HG03571 (cell line): ENCODE measurements at regions not wholly inside any gene's neighbourhood (a gene's known extent, or its start where the extent isn't known, plus 50 kb on each side); places are given as distances from the start of the nearest gene placed in this dataset.
"Not testable (repeated sequence)": the region's sequence is repeated elsewhere in the genome, so short reads cannot be mapped to it uniquely, and the experiment has no call there.

ENCODE experiments used
- ATAC-seq: cut with Tn5 transposase; IDR thresholded peaks from one replicate; pipeline ENCODE4 v1.9.1; 2021; ENCODE audit not compliant: unreplicated experiment

DNA sequence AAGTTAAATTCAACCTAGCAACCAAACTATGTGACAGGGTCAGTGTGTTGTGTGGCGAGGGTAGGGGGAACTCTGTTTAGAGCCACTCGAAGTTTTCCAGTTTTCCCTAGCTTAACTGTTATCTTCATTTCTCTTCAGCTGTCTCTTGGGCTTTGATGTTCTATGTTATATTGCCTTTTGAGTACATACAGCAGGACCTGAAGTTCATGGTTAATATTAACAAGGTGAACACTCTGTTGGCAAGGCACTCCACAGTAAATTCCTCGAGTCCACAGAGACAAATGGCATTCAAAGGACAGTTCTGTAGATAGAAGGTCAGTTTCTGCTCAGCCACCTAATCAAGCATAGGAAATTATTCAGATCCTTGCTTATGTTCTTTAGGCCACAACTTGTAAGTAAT lies 147.9 kb upstream of the DPH6 start:
- ATAC-seq = no peak

DNA sequence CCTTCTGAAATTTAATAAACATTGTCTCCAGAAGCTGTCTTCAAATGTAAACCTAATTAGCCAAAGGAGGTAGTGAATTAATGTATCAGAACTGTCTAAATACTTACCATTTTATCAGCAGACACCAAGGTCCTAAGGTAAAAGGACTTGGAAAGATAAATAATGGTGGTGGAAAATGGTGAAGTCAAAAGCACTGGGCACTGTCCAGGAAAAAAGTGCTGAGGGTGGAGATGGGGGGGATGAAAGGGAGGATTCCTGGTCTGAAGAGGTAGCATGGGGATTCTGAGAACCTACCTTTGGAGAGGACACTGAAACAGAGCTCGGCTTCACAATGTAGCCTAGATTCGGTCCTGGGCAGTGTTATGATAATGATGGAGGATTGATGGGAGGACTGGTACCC lies 149.0 kb upstream of the DPH6 start:
- ATAC-seq = no peak

DNA sequence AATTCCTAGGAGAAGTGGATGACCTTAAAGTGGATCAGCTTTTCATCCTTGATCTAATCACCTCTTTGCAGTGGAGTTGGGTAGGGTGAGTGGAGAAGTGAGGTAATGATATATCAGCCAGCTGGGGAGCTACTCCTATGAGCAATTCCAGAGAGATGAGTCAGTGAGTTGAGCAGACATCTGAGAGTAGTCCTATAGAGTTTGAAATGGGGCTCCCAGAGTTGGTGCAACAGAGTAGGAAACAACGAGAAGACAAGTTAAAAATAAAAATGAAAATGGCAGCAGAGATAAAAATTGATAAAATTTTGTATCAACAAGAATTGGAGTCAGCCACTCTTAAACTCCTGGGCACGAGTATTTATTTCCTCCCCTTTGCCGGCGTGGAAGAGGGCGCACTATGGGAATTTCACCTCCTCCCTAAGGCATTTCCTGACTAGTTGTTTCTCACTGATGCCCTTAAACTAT lies 150.8 kb upstream of the DPH6 start:
- ATAC-seq = no peak

- no peak for ATAC-seq
Observed at GRCh38 chr15:35697549-35698299, 151.8 kb upstream of the DPH6 start.

DNA sequence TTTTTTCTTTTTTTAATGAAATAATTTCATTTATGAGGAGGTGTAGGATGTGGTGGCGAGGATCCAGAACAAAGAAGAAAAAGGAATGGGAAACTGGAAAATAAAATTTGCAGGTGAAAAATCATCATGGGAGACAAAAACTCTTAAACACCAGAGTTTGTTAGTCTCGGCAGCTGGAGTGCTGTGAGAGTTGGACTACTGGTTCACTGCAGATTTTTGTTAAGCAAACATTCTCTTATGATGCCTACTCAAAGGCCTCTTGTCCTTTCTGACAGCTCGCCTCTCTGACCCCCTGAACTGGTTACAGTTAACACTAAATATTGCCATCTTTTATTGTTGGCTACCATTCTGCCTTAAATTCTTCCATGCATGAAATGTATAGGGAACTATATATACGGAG lies 152.4 kb upstream of the DPH6 start:
- no peak for ATAC-seq

GRCh38 chr15:35698966-35699575 lies 153.1 kb upstream of the DPH6 start:
- ATAC-seq = no peak

- ATAC-seq = not testable (repeated sequence)
Observed at GRCh38 chr15:35700091-35700593, 154.2 kb upstream of the DPH6 start.

GRCh38 chr15:35701402-35702046 lies 155.6 kb upstream of the DPH6 start:
- ATAC-seq = no peak

DNA sequence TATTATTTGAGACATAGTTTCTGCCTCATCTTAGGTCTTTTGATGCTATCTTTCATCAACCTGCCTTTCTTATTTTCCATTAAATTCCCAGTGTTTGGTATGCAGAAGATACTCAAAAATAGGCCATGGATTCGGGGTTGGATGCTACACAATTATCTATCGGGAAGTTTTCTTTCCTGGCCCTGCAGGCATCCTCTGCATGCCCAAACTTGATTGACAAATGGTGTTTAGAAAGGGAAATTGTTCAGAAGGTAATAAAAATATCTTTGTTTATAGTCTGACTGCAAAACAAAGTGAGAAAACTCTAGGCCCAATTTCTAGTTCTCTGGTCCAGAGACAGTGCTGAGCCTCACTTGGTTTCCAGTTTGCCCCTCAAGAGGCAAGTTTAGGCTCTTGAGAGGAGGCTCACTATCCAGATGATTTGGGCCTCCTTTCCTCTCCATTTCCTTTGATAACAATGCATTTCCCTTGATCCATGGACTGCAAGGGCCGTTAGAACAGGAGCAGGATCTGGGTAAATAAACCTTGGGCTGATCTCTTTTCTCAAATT lies 157.1 kb upstream of the DPH6 start:
- ATAC-seq = no peak

DNA sequence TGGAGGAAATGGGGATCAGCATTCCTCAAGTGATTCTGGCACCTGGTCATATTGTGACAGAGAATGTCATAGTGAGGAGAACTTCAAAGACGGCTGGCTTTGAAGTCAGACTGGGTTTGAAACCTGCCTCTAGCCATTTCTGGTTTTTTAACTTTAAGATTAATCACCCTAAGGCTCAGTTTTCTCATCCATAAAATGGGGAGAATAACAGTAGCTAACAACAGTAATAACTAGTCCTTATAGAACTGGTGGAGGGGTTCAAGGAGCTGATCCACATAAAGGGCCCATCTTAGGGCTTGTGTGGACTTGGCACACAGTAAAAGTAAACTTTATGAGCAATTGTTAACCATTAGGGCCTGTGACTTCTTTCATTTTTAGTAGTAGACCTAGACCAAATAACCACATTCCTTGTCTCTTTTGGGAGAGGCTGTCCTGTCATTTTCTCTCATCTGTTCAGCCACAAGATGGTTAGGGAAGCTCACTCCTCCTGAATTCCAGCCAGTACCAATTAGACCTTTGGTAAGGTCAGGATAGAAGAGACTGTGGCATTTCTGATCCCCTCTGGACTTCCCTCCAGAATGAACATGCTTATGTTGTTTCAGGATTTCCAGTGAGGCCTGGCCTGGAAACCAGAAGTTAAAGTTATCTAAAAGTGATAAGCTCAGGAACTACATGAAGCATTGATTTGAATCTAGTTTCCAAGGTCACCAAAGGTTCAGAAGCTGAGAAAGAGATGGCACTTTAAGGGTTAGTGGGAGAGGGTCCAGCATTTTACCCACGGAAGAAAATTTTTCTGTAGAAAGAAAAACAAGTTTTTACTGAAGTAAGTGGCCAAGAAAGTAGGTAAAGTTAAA lies 159.3 kb upstream of the DPH6 start:
- ATAC-seq = no peak

DNA sequence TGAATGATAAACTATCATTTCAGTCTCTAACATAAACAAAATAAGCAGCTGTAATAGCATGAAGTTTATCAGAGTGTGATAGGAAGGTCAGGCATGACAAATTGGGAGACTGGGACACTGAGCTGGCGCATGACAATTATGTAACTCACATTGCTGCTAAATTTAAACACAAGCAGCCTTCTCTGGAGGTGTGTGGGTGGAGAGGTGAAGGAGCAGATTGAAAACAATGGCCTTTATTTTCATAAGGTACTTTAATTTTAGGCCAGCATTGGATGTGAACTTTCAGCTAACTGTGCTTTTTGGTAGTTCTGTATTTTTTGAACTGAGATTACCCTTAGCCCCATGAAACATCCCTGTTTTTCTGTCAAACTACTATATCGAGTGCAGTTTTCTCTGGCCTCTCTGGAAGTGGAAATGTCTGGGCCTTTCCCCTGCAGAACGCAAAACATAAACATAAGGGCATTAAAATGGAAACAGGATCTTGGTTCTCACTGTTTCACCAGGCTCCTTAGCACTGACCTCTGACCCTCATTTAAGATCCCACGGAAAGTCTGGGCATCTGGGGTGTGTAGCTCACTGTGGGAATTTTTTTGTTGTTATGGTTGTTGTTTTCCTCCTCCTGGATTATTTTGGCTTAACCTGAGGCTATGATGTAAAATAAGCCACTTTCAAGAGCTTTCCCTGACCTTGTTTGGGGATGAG lies 160.1 kb upstream of the DPH6 start:
- no peak for ATAC-seq

DNA sequence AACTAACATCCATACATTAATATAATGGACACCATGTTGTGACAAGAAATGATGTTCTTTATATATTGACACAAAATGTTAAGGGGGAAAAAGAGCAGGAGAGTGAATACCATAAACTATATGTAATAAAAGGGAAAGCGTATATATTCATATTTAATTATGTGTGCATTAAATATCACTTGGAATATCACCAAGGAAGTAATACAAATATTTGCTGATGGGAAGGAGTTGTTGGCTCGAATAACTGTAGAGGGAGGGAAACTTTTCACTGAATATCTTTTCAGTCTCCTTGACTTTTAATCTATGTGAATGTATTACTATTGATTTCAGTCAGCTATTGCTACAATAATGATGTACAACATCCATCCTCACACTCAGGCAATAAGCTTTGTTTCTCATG lies 167.0 kb upstream of the DPH6 start:
- no peak for ATAC-seq

GRCh38 chr15:35713733-35714132 lies 167.8 kb upstream of the DPH6 start:
- ATAC-seq = no peak

GRCh38 chr15:35717721-35718120 lies 171.8 kb upstream of the DPH6 start:
- ATAC-seq = no peak

DNA sequence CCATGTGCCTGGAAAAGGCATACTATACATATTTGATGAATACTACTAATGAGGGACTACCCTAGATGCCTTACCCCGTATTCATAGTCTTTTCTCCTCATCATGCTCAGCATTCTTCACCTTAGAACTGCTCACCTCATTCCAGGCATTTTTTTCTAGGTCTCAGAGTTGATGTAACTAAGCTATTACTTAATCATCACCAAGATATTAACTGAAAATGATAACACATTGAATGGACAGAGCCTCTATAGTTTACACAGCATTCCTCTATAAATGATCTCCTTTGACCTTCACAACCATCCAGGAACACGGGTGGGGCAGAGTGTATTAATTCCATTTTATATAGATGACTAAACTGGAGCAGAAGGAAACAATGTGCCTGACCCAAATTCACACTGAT lies 174.1 kb upstream of the DPH6 start:
- ATAC-seq = no peak

GRCh38 chr15:35720984-35721383 lies 175.0 kb upstream of the DPH6 start:
- no peak for ATAC-seq

DNA sequence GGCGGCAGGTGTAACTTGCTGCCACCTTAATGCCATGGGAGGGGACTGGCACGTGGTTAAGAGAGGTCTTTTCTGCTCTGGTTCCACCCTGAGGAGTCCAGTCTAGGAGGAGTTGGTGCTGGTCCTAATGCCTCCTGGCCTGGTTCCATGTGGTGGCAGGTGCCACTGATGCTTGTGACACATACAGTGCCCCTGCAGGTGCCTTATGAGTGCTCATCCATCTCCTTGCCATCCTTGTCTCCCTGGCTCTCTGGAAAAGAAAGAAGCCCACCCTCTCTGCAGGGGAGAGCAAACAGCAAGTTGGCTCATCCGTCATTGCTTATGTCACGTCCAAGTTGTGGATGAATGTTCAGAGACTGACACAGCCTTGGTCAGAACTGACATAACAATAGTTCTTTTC lies 175.8 kb upstream of the DPH6 start:
- no peak for ATAC-seq

DNA sequence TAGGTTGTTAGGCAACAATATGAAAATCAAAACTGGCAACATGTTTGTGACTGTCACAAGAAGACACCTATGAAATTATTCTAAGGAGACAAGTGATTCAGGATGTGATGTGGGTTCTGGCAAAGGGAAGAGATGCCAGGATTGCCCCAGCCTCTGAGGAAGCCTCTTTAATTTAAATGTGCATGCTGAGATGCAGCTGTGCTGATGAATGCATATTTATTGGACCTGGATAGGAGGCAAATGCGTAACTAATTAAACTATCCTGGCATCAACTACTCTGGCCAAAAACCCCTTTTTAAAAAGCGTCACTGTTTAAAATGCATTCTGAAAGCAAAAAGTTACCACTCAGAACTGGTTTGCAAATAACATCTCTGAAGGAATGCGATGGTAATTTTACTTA lies 176.5 kb upstream of the DPH6 start:
- ATAC-seq = no peak

DNA sequence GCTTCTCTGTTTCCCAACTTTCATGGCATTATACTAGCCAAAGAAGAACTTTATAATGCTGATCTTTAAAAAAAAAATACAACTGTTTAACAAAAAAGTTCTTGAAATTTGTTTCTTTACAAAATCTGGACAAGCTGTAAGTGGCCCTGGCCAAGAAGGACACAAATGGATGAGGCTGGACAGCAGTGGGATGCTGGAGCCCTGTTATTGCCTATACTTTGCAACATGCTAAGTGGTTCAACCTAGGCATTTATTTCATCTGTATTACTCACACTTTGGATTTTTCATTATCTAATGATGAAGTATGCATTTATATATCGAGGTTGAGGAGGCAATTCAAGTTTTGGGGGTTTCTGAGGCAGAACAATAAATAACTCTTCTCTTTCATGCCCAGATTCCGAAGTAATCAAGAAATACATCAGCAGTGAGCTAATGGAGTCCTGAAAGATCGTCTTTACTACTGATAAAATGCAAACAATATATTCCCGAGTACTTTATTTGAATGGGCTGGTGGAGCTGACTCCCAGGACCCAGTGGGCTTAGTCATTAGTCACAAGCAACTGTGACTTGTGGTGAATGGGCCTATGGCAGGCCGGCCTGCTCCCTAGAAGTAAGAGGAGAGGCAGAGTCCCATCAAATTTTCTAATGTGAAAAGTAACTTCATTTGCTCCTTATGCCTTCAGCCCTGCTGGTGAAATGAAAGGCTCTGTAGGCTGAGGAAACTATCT lies 177.3 kb upstream of the DPH6 start:
- no peak for ATAC-seq

DNA sequence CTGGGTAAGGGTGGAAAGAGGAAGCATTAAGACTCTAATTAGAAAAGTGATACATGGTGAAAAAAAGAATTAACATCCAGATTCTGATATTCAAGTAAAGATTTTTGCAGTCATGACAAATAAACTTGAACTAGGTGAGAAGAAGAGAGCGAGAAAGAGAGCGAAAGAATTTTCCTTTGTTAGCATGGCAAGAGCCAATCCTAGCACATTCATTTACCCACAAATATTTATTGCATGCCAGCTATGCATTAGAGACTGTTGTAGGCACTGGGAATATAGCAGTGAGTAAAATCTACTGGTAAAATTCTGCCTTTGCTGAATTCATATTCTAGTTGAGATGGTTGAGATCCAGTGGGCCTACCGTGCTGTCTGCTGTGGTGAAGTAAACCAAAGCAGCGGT lies 177.9 kb upstream of the DPH6 start:
- ATAC-seq = no peak
